T-helper 2 cell treated with Interferon-gamma antibody and Interleukin-4, amounts not matched to agents 5 μg/mL and 100 μg/mL, for 36 hours (primary cell): ENCODE measurements at regions not wholly inside any gene's neighbourhood (a gene's known extent, or its start where the extent isn't known, plus 50 kb on each side); places are given as distances from the start of the nearest gene placed in this dataset.

Source experiments
- DNase-seq: peaks from one replicate; pipeline ENCODE4 v3.0.0; 2021; ENCODE audit warnings: low spot score
- H3K27ac Mint-ChIP-seq: one replicate; pipeline ENCODE4 v1.8.0; 2021; ENCODE audit warnings: mild to moderate bottlenecking, mixed read lengths
- H3K27me3 Mint-ChIP-seq: one replicate; pipeline ENCODE4 v1.8.0; 2021; ENCODE audit warnings: low read depth, mixed read lengths
- H3K36me3 Mint-ChIP-seq: one replicate; pipeline ENCODE4 v1.8.0; 2021; ENCODE audit warnings: low read depth, mixed read lengths
- H3K4me1 Mint-ChIP-seq: one replicate; pipeline ENCODE4 v1.8.0; 2021; ENCODE audit warnings: low read depth, mixed read lengths
- H3K4me3 Mint-ChIP-seq: one replicate; pipeline ENCODE4 v1.8.0; 2022; ENCODE audit warnings: mild to moderate bottlenecking, moderate library complexity, mixed read lengths
- H3K9me3 Mint-ChIP-seq: one replicate; pipeline ENCODE4 v1.8.0; 2021; ENCODE audit warnings: mixed read lengths

DNA sequence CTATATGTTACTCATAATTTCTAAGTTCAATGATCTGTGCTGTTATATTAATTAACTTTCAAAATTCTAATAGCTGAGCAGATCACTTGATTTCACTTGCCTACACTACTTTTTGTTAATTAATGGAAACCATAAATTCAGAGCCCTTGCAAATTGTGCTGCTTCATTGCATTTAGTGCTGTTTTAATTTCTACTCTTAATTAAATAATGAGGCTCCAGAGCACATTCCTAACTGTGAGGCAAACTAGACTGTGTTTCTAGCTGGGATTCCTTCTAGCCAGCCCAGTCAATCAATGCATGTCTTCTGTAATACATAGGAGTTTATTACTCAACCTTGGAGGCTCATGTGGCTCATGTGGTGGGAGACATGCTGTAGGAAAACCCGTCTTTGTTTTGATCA, 301.1 kb upstream of the GOLIM4 start:
- Mint-ChIP-seq H3K4me3 (no peak overlapping the region), H3K27ac (no peak overlapping the region)

DNA sequence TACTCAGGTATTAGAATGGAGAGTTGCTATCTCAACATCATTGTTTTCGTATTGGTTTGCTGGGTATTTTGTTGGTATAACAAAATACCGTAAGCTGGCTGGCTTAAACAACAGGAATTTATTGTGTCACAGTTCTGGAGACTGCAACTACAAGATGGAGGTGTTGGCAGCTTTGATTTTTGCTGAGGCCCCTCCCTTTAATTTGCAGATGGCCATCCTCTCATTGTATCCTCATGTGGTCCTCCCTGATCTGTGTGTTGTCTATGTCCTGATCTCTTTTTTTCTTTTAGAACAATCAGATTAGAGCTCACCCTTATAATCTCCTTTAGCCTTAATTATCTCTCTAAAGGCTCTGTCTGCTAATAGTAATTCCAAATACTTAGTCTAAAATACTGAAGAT, 299.8 kb upstream of the GOLIM4 start:
- H3K36me3 Mint-ChIP-seq: no peaks in the 10 kb centered on the region
- H3K4me1 Mint-ChIP-seq: no peaks in the 10 kb centered on the region
- H3K9me3 Mint-ChIP-seq: no peaks in the 10 kb centered on the region
- DNase-seq: no peak
- H3K27me3 Mint-ChIP-seq: no peaks in the 10 kb centered on the region
- H3K4me3 Mint-ChIP-seq: no peak overlapping the region
- H3K27ac Mint-ChIP-seq: no peak overlapping the region

More for the DNA sequence above, 301.1 kb upstream of the GOLIM4 start:
- Mint-ChIP-seq H3K27me3 (no peaks in the 10 kb centered on the region), H3K36me3 (no peaks in the 10 kb centered on the region), H3K4me1 (no peaks in the 10 kb centered on the region), H3K9me3 (no peaks in the 10 kb centered on the region)
- no peak for DNase-seq

DNA sequence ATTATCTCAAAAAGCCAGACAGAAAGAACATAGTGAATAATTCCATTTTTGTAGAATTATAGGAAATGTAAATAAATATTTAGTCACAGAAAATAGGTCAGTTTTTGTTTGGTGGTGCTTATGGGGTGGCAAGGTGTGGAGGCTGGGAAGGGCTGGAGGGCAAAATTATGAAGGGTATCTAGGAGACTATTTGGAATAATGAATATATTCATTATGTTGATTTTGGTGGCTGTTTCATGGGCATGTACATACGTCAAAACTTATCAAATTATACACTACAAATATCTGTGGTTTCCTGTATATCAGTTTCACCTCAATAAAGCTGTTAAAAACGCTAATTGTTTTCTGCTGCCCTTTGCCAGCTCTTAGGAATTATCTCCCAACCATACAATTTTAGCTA, 298.7 kb upstream of the GOLIM4 start:
- no peaks in the 10 kb centered on the region for H3K9me3 Mint-ChIP-seq
- no peaks in the 10 kb centered on the region for H3K27me3 Mint-ChIP-seq
- H3K4me3 Mint-ChIP-seq: no peak overlapping the region
- DNase-seq: no peak
- H3K36me3 Mint-ChIP-seq: no peaks in the 10 kb centered on the region
- H3K4me1 Mint-ChIP-seq: no peaks in the 10 kb centered on the region
- H3K27ac Mint-ChIP-seq: no peak overlapping the region

DNA sequence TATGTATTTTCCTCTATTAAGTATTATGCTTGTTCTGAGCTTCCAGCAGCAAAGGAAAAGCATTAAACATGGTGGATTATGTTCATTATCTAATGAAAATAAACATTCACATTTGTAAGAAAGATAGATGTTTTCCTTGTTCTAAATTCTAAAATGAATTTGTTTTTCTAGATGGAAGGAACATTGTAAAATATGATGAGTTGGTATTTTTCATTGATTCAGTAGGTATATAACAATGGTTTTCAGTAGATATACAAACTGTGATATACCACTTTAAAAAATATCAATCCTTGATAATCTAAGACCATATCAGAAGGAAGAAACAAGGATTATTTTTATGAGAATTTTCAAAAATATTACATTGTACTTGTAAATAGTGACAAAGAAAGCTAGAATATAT, 290.6 kb upstream of the GOLIM4 start:
- H3K4me1 Mint-ChIP-seq: no peaks in the 10 kb centered on the region
- H3K4me3 Mint-ChIP-seq: no peak overlapping the region
- DNase-seq: no peak
- H3K36me3 Mint-ChIP-seq: no peaks in the 10 kb centered on the region
- H3K27me3 Mint-ChIP-seq: no peaks in the 10 kb centered on the region
- no peak overlapping the region for H3K27ac Mint-ChIP-seq
- peaks cover 10% of the 10 kb centered on the region for H3K9me3 Mint-ChIP-seq

DNA sequence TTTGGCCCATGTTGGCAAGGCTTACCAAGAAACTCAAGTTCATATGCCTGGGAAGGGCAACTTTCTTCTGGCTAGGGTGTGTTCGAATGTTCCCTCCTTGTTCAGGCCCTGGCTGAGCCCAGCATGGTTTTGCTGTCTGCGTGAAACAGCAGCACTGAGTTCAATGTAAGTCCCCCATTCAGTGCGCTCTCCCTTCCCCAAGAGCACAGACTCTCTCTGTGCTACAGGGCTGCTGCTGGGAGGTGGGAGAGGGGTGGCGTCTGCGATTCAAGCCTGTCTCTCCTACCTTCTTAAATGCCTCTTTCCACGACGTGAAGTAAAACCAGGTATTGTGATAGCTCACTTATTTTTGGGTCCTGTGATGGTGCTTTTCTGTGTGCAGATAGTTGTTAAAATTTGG, 289.3 kb upstream of the GOLIM4 start:
- Mint-ChIP-seq H3K36me3 (no peaks in the 10 kb centered on the region), H3K9me3 (peaks cover 16% of the 10 kb centered on the region), H3K4me1 (no peaks in the 10 kb centered on the region), H3K27ac (no peak overlapping the region), H3K27me3 (no peaks in the 10 kb centered on the region), H3K4me3 (no peak overlapping the region)
- DNase-seq: no peak

DNA sequence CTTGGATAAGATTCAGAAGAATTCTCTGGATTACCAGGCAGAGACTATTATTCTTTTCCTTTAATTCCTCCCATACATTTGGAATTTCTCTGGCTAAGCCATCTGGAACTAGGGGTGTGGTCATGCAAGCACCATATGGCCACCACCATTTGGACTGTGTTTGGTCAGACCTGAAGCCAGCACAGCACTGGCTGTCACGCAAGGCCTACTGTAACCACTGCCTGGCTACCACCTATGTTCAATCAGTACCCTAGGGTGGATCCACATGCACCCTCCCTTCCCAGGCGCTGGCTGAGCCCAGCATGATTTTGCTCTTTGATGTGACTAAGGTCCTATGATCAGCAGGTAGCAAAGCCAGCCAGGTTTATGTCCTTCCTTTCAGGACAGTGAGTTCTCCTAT, 287.8 kb upstream of the GOLIM4 start:
- Mint-ChIP-seq H3K27me3 (no peaks in the 10 kb centered on the region), H3K36me3 (no peaks in the 10 kb centered on the region), H3K4me1 (no peaks in the 10 kb centered on the region), H3K27ac (no peak overlapping the region), H3K9me3 (peaks cover 15% of the 10 kb centered on the region), H3K4me3 (no peak overlapping the region)
- no peak for DNase-seq

DNA sequence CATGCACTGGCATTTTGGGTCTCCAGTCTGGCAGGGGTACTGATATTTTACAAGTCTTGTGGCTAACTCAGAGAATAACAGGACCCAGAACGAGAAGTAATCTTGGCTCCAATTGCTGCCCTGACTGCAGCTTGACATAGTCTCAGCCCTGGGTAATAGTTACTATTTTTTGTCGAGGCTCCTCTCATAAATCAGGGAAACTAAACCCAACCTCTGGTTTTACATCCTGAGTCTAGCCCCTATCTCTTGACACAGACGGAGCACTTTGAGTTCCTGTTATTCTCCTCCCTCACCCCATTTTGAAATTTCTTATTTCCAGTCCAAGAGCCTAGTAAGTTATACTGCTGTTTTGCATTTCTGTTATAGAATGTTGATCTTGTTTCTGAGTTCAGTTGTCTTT, 276.1 kb upstream of the GOLIM4 start:
- Mint-ChIP-seq H3K36me3 (no peaks in the 10 kb centered on the region), H3K4me3 (no peak overlapping the region)

DNA sequence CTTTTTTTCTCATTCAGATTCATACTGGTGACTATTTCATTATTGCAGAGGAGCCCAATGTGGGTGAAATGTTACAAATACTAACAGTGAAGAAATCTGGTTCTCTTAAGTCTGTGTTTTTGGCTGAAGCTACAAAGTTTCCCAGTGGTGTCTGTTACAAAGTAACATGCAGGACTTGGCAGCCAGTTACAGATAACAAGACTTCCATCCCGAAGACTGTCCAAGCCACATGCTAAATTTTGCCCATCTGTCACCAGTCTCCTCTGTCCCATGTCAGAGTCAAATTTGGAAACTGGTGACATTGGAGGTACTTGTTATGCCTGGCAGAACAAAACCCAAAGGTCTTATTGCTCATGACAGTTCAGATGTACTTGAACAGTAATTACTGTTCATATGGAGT, 269.2 kb upstream of the GOLIM4 start:
- Mint-ChIP-seq H3K9me3 (no peaks in the 10 kb centered on the region), H3K27ac (no peak overlapping the region), H3K4me3 (no peak overlapping the region), H3K4me1 (no peaks in the 10 kb centered on the region), H3K36me3 (no peaks in the 10 kb centered on the region), H3K27me3 (no peaks in the 10 kb centered on the region)
- no peak for DNase-seq

More for the DNA sequence above, 276.1 kb upstream of the GOLIM4 start:
- H3K27ac Mint-ChIP-seq: no peak overlapping the region
- no peaks in the 10 kb centered on the region for H3K9me3 Mint-ChIP-seq
- no peaks in the 10 kb centered on the region for H3K4me1 Mint-ChIP-seq
- H3K27me3 Mint-ChIP-seq: no peaks in the 10 kb centered on the region
- DNase-seq: no peak

DNA sequence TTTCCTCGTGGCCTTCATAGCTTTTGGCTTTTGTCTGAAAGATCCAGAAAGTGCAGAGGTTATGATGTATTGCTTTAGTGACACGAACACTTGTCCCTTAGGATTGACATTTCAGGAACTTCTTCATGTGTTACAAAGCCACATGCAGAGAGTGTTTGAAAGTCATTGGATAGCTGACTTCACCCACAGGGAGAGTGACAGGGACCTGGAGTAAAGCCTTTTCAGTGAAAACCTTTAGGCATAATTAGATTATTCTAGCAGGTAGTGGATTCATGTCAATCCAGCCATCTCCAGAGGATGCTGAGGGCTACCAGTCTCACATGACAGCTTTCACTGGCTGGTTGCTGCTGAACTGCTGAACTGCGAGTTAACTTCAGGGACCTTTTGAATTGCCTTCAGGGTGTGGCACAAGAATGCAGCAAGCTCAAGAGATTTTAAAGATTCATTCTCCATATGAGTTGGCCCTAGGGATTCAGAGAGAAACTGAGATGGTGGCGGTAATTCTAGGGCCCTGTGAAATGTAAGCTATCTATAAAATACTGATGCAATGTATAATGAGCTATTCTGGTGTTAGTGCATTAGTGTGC, 267.0 kb upstream of the GOLIM4 start:
- Mint-ChIP-seq H3K27me3 (no peaks in the 10 kb centered on the region), H3K4me3 (no peak overlapping the region), H3K27ac (no peak overlapping the region), H3K36me3 (no peaks in the 10 kb centered on the region), H3K4me1 (no peaks in the 10 kb centered on the region), H3K9me3 (no peaks in the 10 kb centered on the region)
- DNase-seq: no peak

DNA sequence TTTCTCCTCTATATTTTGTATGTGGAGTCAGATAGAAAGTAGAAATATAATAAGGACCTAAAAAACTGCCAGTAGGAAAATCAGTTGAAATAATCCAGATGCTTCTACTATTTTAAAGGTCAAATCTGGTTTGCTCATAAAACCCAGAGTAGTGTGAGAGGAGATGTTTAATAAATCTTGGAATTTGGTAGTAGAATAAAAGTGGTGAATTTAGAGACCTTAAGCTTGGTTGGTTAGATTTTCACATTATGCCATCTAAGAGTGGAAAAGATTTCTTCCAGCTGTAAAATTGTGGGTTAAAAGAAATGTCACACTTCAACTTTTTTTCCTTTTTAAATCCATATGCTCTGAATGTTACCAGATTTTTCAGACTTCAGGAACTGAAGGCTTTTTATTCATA, 266.4 kb upstream of the GOLIM4 start:
- no peak overlapping the region for H3K4me3 Mint-ChIP-seq
- DNase-seq: no peak
- no peaks in the 10 kb centered on the region for H3K9me3 Mint-ChIP-seq

DNA sequence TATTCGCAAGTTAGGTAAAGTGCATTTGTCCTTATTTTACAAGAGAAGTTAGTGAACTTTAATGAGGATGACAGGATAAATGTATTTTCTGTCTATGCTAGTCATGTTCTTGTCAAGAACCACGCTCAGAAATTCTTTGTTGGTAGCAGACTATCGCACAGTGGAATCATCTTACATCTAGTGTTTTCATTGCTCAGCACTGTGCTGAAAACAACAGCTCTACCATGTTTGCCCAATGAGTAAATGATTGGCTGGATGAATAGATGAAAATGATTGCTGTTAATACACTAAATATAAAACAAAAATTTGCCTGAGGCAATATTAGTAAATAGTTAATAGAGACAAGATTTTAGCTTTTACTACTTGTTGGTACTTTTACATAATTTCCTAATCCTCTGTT, 265.3 kb upstream of the GOLIM4 start:
- no peaks in the 10 kb centered on the region for H3K9me3 Mint-ChIP-seq
- no peaks in the 10 kb centered on the region for H3K4me1 Mint-ChIP-seq
- no peak overlapping the region for H3K4me3 Mint-ChIP-seq
- no peak for DNase-seq
- H3K27ac Mint-ChIP-seq: no peak overlapping the region
- H3K36me3 Mint-ChIP-seq: no peaks in the 10 kb centered on the region
- H3K27me3 Mint-ChIP-seq: no peaks in the 10 kb centered on the region

More for the DNA sequence above, 266.4 kb upstream of the GOLIM4 start:
- H3K27me3 Mint-ChIP-seq: no peaks in the 10 kb centered on the region
- H3K4me1 Mint-ChIP-seq: no peaks in the 10 kb centered on the region
- H3K36me3 Mint-ChIP-seq: no peaks in the 10 kb centered on the region
- H3K27ac Mint-ChIP-seq: no peak overlapping the region

DNA sequence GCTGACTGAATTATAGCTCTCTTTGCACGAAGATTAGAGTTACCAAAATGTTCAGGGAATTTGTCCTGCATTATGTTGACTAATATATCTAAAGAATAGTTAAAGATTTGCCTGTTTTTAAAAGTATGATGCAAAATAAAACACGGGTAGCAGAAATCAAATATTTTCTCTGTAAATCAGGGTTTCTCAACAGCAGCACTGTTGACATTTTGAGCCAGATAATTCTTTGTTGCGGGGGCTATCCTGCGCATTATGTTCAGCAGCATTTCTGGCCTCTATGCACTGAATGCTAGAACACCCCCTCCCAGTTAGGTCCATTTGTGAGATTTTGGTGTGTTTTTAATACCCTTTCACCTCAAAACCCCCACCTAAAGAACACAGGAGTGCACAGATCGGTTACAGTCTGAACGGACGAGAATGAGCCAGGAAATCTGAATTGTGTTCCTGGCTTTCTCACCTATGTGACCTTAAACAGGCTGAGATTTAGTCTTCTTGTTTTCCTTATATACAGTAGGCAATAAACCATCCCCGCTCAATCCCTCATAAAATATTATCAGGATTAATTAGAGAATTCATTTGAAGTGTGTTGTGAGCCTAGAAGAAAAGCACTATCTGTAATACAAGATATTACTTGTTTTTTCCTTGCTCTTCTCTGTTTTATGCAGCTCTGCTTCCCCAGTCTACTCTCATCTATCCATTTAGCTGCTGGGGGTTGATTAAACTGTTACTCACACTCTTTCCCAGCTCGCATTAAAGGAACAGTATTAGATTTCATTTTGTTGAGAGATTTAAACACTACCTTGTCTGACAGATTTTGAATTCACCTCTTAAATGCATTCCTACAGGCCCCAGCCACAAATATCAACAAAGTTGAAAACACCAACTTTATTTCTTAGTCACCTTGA, 247.5 kb upstream of the GOLIM4 start:
- no peak for DNase-seq
- Mint-ChIP-seq H3K27me3 (no peaks in the 10 kb centered on the region), H3K27ac (no peak overlapping the region), H3K4me1 (no peaks in the 10 kb centered on the region), H3K9me3 (no peaks in the 10 kb centered on the region), H3K36me3 (no peaks in the 10 kb centered on the region), H3K4me3 (no peak overlapping the region)

DNA sequence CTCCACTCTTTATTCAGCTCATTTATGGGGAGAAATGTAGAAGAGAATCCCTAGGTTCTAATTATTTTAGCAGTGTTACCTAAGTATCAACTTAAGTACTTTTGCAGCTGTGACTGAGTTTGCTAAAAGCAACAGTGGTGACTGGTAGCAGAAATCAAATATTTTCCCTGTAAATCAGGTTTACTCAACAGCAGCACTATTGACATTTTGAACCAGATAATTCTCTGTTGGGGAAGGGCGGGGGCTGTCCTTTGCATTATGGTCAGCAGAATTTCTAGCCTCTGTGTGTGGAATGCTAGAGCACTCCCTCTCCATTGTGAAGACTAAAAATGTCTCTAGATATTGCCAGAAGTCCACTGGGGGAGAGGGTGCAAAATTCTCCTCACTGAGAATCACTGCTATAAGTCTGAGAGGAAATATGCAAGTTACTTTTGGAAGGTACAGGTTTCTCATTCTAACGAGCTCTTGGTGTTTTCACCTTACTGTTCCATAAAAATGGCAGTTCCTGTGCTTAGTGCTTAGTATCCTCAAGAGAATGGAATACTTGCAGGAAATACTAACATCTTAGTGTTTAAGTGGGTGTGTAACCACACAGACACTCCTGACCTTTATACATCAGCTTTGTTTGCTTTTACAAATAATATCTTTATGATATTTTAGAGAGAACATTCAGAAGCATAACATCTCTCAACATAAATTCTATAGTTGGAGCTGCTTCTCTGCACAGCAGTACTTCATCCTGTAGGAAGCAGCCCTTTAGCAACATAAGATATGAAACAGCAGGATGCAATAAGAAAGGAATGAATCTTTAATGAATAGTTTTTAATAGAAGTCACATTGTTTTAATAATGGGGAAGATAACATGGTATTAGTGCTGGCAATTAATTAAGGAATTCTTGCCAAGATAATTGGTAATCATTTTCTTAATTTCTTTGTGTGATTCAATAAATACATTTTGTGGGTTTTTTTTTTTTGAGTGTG, 246.5 kb upstream of the GOLIM4 start:
- H3K4me1 Mint-ChIP-seq: no peaks in the 10 kb centered on the region
- no peaks in the 10 kb centered on the region for H3K27me3 Mint-ChIP-seq
- no peak overlapping the region for H3K27ac Mint-ChIP-seq
- no peak for DNase-seq
- H3K4me3 Mint-ChIP-seq: no peak overlapping the region
- no peaks in the 10 kb centered on the region for H3K9me3 Mint-ChIP-seq
- no peaks in the 10 kb centered on the region for H3K36me3 Mint-ChIP-seq
